ENCODE measurements at regions not wholly inside any gene's neighbourhood (a gene's known extent, or its start where the extent isn't known, plus 50 kb on each side); places are given as distances from the start of the nearest gene placed in this dataset.

- no peak for TF ChIP-seq EZH2 (IDR thresholded peaks at IDR 0.05; ENCODE audit: insufficient read depth, poor library complexity, severe bottlenecking)
- TF ChIP-seq EZH2phosphoT487 (IDR thresholded peaks at IDR 0.05; ENCODE audit: insufficient read depth, low read depth): no peak
Measured at GRCh38 chr13:106176117-106176516, 359.3 kb downstream of the EFNB2 start.
